Bronchial epithelial cell (primary cell): ENCODE measurements at regions not wholly inside any gene's neighbourhood (a gene's known extent, or its start where the extent isn't known, plus 50 kb on each side); places are given as distances from the start of the nearest gene placed in this dataset.

Experiments used
- DNase-seq: peaks from one replicate; pipeline ENCODE4 v3.0.0-alpha.2; 2010; ENCODE audit warnings: low read depth
- FAIRE-seq: peaks from 2 replicates; lab custom pipeline; 2011; peaks lifted over from hg19 to GRCh38; lab: Jason Lieb, UNC
- H3K27me3 ChIP-seq: 2 replicates; pipeline ENCODE4 v1.5.1; 2011; ENCODE audit warnings: low read length; ENCODE audit not compliant: control insufficient read depth, insufficient read depth
- H3K36me3 ChIP-seq: 2 replicates; pipeline ENCODE4 v1.5.1; 2011; ENCODE audit warnings: low read length; ENCODE audit not compliant: control insufficient read depth, insufficient read depth
- H3K4me3 ChIP-seq: 2 replicates; pipeline ENCODE4 v1.5.1; 2011; ENCODE audit warnings: mild to moderate bottlenecking, low read depth, low read length, control low read depth
- TF ChIP-seq, protein P1 (sequence below): IDR thresholded peaks from 2 replicates; pipeline ENCODE4 v1.5.1; 2011; ENCODE audit warnings: mild to moderate bottlenecking, moderate library complexity, low read length, control low read depth, inconsistent platforms; ENCODE audit not compliant: insufficient read depth, severe bottlenecking

DNA sequence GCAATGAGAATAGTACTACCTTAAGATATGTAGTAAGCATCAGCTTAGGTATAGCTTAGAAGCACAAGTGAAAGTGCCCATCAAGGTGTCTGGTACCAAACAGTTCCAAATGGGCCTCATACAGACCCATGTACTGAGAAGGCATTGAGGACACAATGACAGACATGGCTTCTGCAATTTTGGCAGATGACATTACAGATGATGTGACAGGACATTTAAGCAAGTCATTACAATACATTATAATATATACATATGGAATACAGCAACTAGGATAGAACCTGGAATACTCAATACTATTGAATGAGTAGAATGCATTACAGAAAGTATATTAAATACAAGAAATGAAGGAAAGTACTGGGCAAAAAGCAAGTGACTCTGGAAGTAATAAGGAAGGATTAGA is 256.4 kb downstream of the GXYLT1 start:
- H3K27me3 ChIP-seq = no peaks in the 10 kb centered on the region
- DNase-seq (no peak), FAIRE-seq (no peak)
- no peak overlapping the region for H3K4me3 ChIP-seq
- H3K36me3 ChIP-seq = no peaks in the 10 kb centered on the region
- TF ChIP-seq, protein P1, sequence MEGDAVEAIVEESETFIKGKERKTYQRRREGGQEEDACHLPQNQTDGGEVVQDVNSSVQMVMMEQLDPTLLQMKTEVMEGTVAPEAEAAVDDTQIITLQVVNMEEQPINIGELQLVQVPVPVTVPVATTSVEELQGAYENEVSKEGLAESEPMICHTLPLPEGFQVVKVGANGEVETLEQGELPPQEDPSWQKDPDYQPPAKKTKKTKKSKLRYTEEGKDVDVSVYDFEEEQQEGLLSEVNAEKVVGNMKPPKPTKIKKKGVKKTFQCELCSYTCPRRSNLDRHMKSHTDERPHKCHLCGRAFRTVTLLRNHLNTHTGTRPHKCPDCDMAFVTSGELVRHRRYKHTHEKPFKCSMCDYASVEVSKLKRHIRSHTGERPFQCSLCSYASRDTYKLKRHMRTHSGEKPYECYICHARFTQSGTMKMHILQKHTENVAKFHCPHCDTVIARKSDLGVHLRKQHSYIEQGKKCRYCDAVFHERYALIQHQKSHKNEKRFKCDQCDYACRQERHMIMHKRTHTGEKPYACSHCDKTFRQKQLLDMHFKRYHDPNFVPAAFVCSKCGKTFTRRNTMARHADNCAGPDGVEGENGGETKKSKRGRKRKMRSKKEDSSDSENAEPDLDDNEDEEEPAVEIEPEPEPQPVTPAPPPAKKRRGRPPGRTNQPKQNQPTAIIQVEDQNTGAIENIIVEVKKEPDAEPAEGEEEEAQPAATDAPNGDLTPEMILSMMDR = no peak

DNA sequence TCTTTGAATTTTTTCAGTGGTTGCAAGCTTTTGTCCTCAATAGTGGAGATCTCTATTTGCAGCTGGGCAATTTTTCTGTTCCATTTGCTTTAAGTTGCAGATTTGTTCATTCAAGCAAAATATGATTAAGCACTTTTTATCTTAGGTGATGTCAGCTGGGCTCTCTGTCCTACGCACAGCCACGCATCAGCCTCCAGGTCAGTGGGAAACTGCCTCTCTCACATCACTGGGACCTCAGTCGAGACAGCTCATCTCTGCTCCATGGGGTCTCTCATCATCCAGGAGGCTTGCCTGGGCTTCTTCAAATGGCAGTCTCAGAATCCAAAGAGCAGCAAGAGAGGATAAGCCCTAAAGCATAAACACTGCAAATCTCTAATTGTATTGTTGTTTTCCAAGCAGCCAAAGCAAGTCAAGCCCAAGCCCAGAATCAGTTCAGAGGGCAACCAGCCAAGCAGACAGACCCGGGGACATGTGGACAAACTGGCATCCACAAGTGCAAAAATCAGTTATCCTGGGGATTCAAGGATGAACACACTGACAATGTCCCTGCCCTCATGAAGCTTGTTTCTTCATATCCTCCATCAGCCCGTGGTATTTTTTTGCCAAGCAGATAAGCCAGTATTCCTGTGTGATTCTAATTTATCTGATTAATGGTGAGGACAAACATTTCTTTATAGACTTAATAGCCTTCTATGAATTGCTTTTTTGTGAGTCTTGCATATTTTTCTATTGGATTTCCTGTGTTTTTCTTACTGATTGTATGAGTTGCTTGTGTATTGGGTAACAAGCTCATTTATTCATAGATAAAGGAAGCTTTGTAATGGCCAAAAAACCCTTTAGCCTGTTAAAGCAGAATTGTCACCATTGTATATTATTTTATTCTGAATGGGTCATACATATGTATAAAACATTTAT is 262.5 kb downstream of the GXYLT1 start:
- FAIRE-seq (no peak), DNase-seq (no peak)
- no peaks in the 10 kb centered on the region for H3K36me3 ChIP-seq

DNA sequence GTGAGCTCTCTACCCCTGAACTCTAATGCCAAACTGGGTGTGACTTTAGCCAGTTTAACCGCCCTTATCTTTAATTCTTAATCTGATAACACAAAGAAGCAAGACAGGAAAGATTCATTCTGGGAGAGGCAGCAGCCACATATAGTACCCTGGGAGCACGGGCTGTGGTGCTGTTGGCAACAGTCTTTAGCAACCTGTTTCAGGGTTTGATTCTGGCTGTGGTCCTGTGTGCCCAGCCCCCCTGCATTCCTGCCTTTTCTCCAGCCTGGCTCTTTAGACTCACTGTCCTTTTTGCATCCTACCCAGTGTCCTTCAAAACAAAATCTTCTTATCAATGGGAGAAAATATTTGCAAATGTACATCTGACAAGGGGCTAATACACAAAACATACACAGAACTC is 275.2 kb downstream of the GXYLT1 start:
- Histone ChIP-seq H3K36me3 (no peaks in the 10 kb centered on the region), H3K4me3 (no peak overlapping the region), H3K27me3 (no peaks in the 10 kb centered on the region)
- no peak for DNase-seq
- TF ChIP-seq, protein P1 = no peak
- FAIRE-seq = no peak

More for the DNA sequence above, 262.5 kb downstream of the GXYLT1 start:
- Histone ChIP-seq H3K27me3 (no peaks in the 10 kb centered on the region), H3K4me3 (no peak overlapping the region)
- TF ChIP-seq, protein P1 = no peak

DNA sequence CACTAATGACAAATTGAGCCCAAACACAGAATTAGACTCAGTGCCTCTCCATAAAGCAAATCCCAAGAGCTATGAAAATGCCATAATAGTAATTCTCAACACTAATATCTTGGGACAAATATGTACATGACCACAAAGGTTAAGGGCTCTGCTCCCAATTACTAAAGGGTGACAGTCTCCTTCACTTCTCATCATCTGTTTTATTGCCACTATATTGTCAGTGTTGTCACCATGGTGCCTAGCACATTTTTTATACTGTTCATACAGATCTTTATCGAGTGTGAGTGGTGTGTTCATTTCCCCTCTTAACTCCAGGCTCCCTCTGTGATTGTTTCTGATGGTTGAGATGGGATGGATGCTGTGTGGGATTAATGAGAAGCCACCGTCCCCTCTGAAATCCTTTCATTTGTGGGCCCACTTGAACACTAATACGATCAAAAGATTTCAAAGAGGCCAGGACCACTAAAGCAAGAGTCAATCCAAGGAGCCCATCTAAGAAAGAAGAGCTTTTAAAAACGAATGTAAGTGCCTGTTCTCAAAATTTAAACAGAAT is 277.7 kb downstream of the GXYLT1 start:
- DNase-seq (no peak), FAIRE-seq (no peak)
- Histone ChIP-seq H3K36me3 (no peaks in the 10 kb centered on the region), H3K27me3 (no peaks in the 10 kb centered on the region), H3K4me3 (no peak overlapping the region)
- TF ChIP-seq, protein P1 = no peak

DNA sequence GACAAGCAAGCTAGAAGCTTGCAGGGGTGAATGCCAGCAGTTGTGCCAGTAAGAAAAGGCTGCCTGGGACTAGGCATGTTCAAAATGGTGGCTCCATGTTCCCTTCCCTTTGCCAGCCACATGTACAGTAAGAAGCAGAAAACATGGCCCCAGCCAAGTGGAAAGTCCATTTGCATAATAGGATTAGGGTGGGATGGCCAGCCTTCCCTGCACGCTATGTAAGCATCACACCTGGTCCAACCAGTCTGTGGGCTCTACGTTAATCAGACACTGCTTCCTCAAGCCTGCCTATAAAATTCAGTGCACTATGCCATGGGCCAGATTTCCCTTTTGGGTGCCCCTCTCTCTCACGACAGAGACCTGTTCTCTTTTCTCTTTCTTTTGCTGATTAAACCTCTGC is 288.4 kb downstream of the GXYLT1 start:
- H3K4me3 ChIP-seq = no peak overlapping the region
- DNase-seq (no peak), FAIRE-seq (no peak)
- no peaks in the 10 kb centered on the region for H3K27me3 ChIP-seq
- TF ChIP-seq, protein P1 = no peak
- H3K36me3 ChIP-seq = no peaks in the 10 kb centered on the region

DNA sequence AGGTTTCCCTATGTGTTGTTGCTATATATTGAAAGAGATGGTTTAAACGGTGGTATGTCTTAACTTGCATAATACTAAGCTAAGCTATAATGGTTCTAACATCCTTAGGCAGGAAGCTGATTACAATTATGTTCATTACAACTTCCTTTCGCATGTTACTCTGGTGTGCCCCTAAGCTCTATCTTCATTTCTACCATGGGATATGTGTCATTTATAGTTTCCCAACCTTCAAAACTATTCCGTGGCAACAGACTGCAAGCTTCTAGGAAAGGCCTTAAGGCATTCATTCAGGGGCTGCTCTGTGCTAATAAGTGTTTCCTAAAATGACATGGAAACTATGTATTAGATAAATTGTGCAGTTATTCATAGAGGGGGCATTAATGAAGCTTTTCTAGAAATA is 294.6 kb downstream of the GXYLT1 start:
- Histone ChIP-seq H3K4me3 (no peak overlapping the region), H3K36me3 (no peaks in the 10 kb centered on the region), H3K27me3 (no peaks in the 10 kb centered on the region)
- TF ChIP-seq, protein P1 = no peak
- DNase-seq = no peak
- no peak for FAIRE-seq
